HG02678 (cell line): ENCODE measurements at regions not wholly inside any gene's neighbourhood (a gene's known extent, or its start where the extent isn't known, plus 50 kb on each side); places are given as distances from the start of the nearest gene placed in this dataset.

Experiments
- ATAC-seq: cut with Tn5 transposase; IDR thresholded peaks from one replicate; pipeline ENCODE4 v1.9.1; 2021; ENCODE audit warnings: mild to moderate bottlenecking, moderate library complexity; ENCODE audit not compliant: unreplicated experiment

GRCh38 chr4:125739760-125740159, 425.0 kb downstream of the FAT4 start:
- no peak for ATAC-seq

- ATAC-seq = no peak
Observed at GRCh38 chr4:125741825-125742452, 427.2 kb downstream of the FAT4 start.

GRCh38 chr4:125744891-125745364, 430.2 kb downstream of the FAT4 start:
- ATAC-seq = no peak

- ATAC-seq = no peak
Observed at GRCh38 chr4:125749354-125749753, 434.6 kb downstream of the FAT4 start.

- no peak for ATAC-seq
Observed at GRCh38 chr4:125750399-125750798, 435.6 kb downstream of the FAT4 start.

GRCh38 chr4:125750828-125751466, 436.2 kb downstream of the FAT4 start:
- no peak for ATAC-seq

- ATAC-seq = no peak
Observed at GRCh38 chr4:125758438-125758837, 443.7 kb downstream of the FAT4 start.

- ATAC-seq = no peak
Observed at GRCh38 chr4:125760201-125760819, 445.6 kb downstream of the FAT4 start.

GRCh38 chr4:125760956-125761355, 446.2 kb downstream of the FAT4 start:
- ATAC-seq = no peak

- ATAC-seq = no peak
Observed at GRCh38 chr4:125762537-125762936, 447.8 kb downstream of the FAT4 start.

- ATAC-seq = no peak
Observed at GRCh38 chr4:125765941-125766340, 451.2 kb downstream of the FAT4 start.

GRCh38 chr4:125770814-125771398, 456.2 kb downstream of the FAT4 start:
- ATAC-seq = no peak

- peak; percentile 34 for ATAC-seq
Observed at GRCh38 chr4:125772680-125773079, 457.9 kb downstream of the FAT4 start.

- no peak for ATAC-seq
Observed at GRCh38 chr4:125773502-125773901, 458.7 kb downstream of the FAT4 start.

GRCh38 chr4:125773931-125774330, 459.2 kb downstream of the FAT4 start:
- ATAC-seq = no peak

GRCh38 chr4:125776146-125776545, 461.4 kb downstream of the FAT4 start:
- ATAC-seq = no peak

GRCh38 chr4:125780164-125780563, 465.4 kb downstream of the FAT4 start:
- ATAC-seq = no peak

- ATAC-seq = no peak
Observed at GRCh38 chr4:125780747-125781146, 466.0 kb downstream of the FAT4 start.

GRCh38 chr4:125781651-125782050, 466.9 kb downstream of the FAT4 start:
- no peak for ATAC-seq

- ATAC-seq = no peak
Observed at GRCh38 chr4:125784741-125785140, 470.0 kb downstream of the FAT4 start.

- ATAC-seq = no peak
Observed at GRCh38 chr4:125787707-125788106, 473.0 kb downstream of the FAT4 start.

GRCh38 chr4:125789023-125789422, 474.3 kb downstream of the FAT4 start:
- ATAC-seq = no peak
